ENCODE measurements at regions not wholly inside any gene's neighbourhood (a gene's known extent, or its start where the extent isn't known, plus 50 kb on each side); places are given as distances from the start of the nearest gene placed in this dataset.

GRCh38 chr4:15242021-15242420 is 185.8 kb upstream of the C1QTNF7 start:
- no peak overlapping the region for H3K4me2 ChIP-seq
- DNase-seq (ENCODE audit: low spot score) = no peak
- TF ChIP-seq ZNF462 (CRISPR knock-in tag; IDR thresholded peaks at IDR 0.05) = no peak
- no peak for TF ChIP-seq POLR2AphosphoS5 (IDR thresholded peaks at IDR 0.05; ENCODE audit: low read depth)
- TF ChIP-seq ETS1 (IDR thresholded peaks at IDR 0.05) = no peak
- no peak for TF ChIP-seq ZNF114 (CRISPR knock-in tag; IDR thresholded peaks at IDR 0.05)
- TF ChIP-seq REST (IDR thresholded peaks at IDR 0.05; ENCODE audit: unreplicated experiment) = no peak
- TF ChIP-seq STAT1 (IDR thresholded peaks at IDR 0.05; ENCODE audit: unreplicated experiment) = no peak
- TF ChIP-seq EZH2phosphoT487 (IDR thresholded peaks at IDR 0.05; ENCODE audit: unreplicated experiment) = no peak
- TF ChIP-seq ZNF331 (CRISPR knock-in tag; IDR thresholded peaks at IDR 0.05; ENCODE audit: low read depth) = no peak
- no peak for TF ChIP-seq EZH2 (IDR thresholded peaks at IDR 0.05; ENCODE audit: low read depth, unreplicated experiment)
- no peak for TF ChIP-seq NANOG (IDR thresholded peaks at IDR 0.05; ENCODE audit: borderline replicate concordance)
- no peak for TF ChIP-seq CREB1 (CRISPR knock-in tag; IDR thresholded peaks at IDR 0.05; ENCODE audit: low read depth)
- no peak for TF ChIP-seq JUNB (IDR thresholded peaks at IDR 0.05; ENCODE audit: unreplicated experiment)
- TF ChIP-seq CTCF (conservative IDR thresholded peaks at IDR 0.05; ENCODE audit: low read depth in 2 of 2) = no peak
- no peak overlapping the region for H2AFZ ChIP-seq
- H3K79me2 ChIP-seq (replicated peaks; ENCODE audit: insufficient read depth) = no peaks in the 10 kb centered on the region
- H3K9me2 ChIP-seq (ENCODE audit: insufficient read depth) = peaks cover 6% of the 10 kb centered on the region; the same call in 1 of the 2 replicates
- ATAC-seq = no peak
- peaks cover 2% of the 10 kb centered on the region for H3K27me3 Mint-ChIP-seq (ENCODE audit: insufficient read depth, low read depth, poor library complexity)
- H3K4me3 Mint-ChIP-seq = no peak overlapping the region
- H3F3A ChIP-seq (replicated peaks; ENCODE audit: low read depth) = no peaks in the 10 kb centered on the region
- no peaks in the 10 kb centered on the region for H4K20me1 ChIP-seq (replicated peaks; ENCODE audit: insufficient read depth)
- H3K36me3 ChIP-seq (ENCODE audit: insufficient read depth) = no peaks in the 10 kb centered on the region
- no peak overlapping the region for H3K27ac ChIP-seq (ENCODE audit: low read depth)
- H3K4me1 ChIP-seq (ENCODE audit: insufficient read depth) = no peaks in the 10 kb centered on the region
- no peaks in the 10 kb centered on the region for H3K9me3 Mint-ChIP-seq
- H3K36me3 Mint-ChIP-seq (ENCODE audit: low read depth) = no peaks in the 10 kb centered on the region
- H3K4me1 Mint-ChIP-seq = peaks cover 3% of the 10 kb centered on the region; the same call in 1 of the 3 replicates
- no peaks in the 10 kb centered on the region for H3K27me3 ChIP-seq (ENCODE audit: insufficient read depth)
- H3K27ac Mint-ChIP-seq = no peak overlapping the region
- H3K4me3 ChIP-seq = no peak overlapping the region
